ENCODE measurements at regions not wholly inside any gene's neighbourhood (a gene's known extent, or its start where the extent isn't known, plus 50 kb on each side); places are given as distances from the start of the nearest gene placed in this dataset.

- Histone ChIP-seq H4K91ac (ENCODE audit: insufficient read depth, low read depth, low read length) (no peak overlapping the region), H2AK9ac (replicated peaks; ENCODE audit: low read depth, low read length, poor library complexity) (no peak overlapping the region), H3K18ac (ENCODE audit: low read depth, low read length) (no peak overlapping the region), H3K9ac (ENCODE audit: low read depth, low read length) (peak overlapping the region; percentile 17; the same call in 1 of the 2 replicates), H2BK15ac (ENCODE audit: low read depth, low read length) (no peak overlapping the region), H3K4me3 (ENCODE audit: insufficient read depth, low read depth, low read length) (peak overlapping the region; percentile 49), H4K8ac (ENCODE audit: low read depth in 2 of 2, low read length in 2 of 2) (no peak overlapping the region), H2BK20ac (ENCODE audit: low read depth, low read length) (no peak overlapping the region), H3K79me1 (ENCODE audit: low read depth in 1 of 2, low read length in 2 of 2) (no peaks in the 10 kb centered on the region), H3K23ac (ENCODE audit: low read depth, low read length) (no peak overlapping the region), H3K27ac (ENCODE audit: insufficient read depth, low read length) (no peak overlapping the region), H4K5ac (ENCODE audit: low read depth, low read length) (no peak overlapping the region), H3K9me1 (ENCODE audit: insufficient read depth, low read length) (no peaks in the 10 kb centered on the region), H3K9me3 (ENCODE audit: control insufficient read depth, insufficient read depth, low read length) (no peaks in the 10 kb centered on the region), H2BK120ac (ENCODE audit: low read depth, low read length) (no peak overlapping the region), H2BK5ac (ENCODE audit: low read depth, low read length, poor library complexity, severe bottlenecking) (no peak overlapping the region), H3K27me3 (ENCODE audit: control insufficient read depth, insufficient read depth, low read length) (no peaks in the 10 kb centered on the region), H2AFZ (replicated peaks; ENCODE audit: low read length, poor library complexity) (peak overlapping the region; percentile 88), H4K20me1 (ENCODE audit: insufficient read depth, low read length) (no peaks in the 10 kb centered on the region), H2AK5ac (ENCODE audit: low read depth, low read length) (no peak overlapping the region), H3K14ac (replicated peaks; ENCODE audit: low read depth, low read length) (no peak overlapping the region), H3K4ac (ENCODE audit: low read depth, low read length) (no peak overlapping the region), H3K56ac (ENCODE audit: extremely low read depth, insufficient read depth, low read length) (no peak overlapping the region), H3K4me1 (ENCODE audit: control insufficient read depth, insufficient read depth, low read length) (no peaks in the 10 kb centered on the region), H3K36me3 (ENCODE audit: control insufficient read depth, insufficient read depth, low read length) (no peaks in the 10 kb centered on the region), H3K4me2 (ENCODE audit: low read depth, low read length) (peak overlapping the region; percentile 87)
- 17% methylated on average over 7 of the region's 34 CpGs; no CpG with 5 or more reads in 1 of the 2 experiments for WGBS, 2 experiments (ENCODE audit: extremely low coverage in 2 of 2, insufficient read length in 1 of 2)
- peak; percentile 86 for ATAC-seq (ENCODE audit: low read depth)
- dilution Hi-C loops (cut with HindIII; ENCODE audit: low sequenced_read_pairs, unreplicated experiment) (no loop called here), intact Hi-C loops (cut with micrococcal nuclease) (loop anchor here (1.0 to 2.0 kb wide), 2 partner anchors 30 to 551 kb away; no protein-coding TSS in a partner anchor), in situ Hi-C loops (cut with MboI; ENCODE audit: low sequenced_read_pairs) (loop anchor here (10.0 kb wide), 1 partner anchor 647 kb away; a partner anchor contains a TSS)
- CTCF ChIA-PET, result interaction anchor here (0.6 kb wide), 1 partner anchor 602 kb away, joined by 4 read pairs; no protein-coding TSS in a partner anchor
- DNase-seq, result peak; percentile 77
- POLR2A ChIA-PET (ENCODE audit: unreplicated experiment), result no interaction called here
- no TSS peak for BruUV-seq (replicated peaks)
- peak; percentile 38 for TF ChIP-seq RAD21 (IDR thresholded peaks at IDR 0.05; ENCODE audit: low read length)
- no peak for TF ChIP-seq MXI1 (IDR thresholded peaks at IDR 0.05; ENCODE audit: borderline replicate concordance, low read depth, low read length)
- TF ChIP-seq FOS (IDR thresholded peaks at IDR 0.05; ENCODE audit: low read depth, low read length), result peak; percentile 67; the same call in 1 of the 2 replicates
- TF ChIP-seq RCOR1 (IDR thresholded peaks at IDR 0.05; ENCODE audit: insufficient replicate concordance, low read length), result no peak
- TF ChIP-seq MAZ (IDR thresholded peaks at IDR 0.05; ENCODE audit: borderline replicate concordance, low read depth, low read length), result no peak
- TF ChIP-seq SMC3 (IDR thresholded peaks at IDR 0.05; ENCODE audit: low read depth, low read length), result peak; percentile 49
- no peak for TF ChIP-seq BHLHE40 (IDR thresholded peaks at IDR 0.05; ENCODE audit: low read depth, low read length)
- peak; percentile 50 for TF ChIP-seq CTCF (conservative IDR thresholded peaks at IDR 0.05; ENCODE audit: low read depth, low read length)
Measured at GRCh38 chr6:27157459-27158315, 89.8 kb upstream of the PRSS16 start.

Measured in IMR-90 (cell line).